WTC11 (cell line): ENCODE measurements at regions not wholly inside any gene's neighbourhood (a gene's known extent, or its start where the extent isn't known, plus 50 kb on each side); places are given as distances from the start of the nearest gene placed in this dataset.

Experiments
- ATAC-seq: fragments of 200-7000 bp; cut with Tn5 transposase; 2 replicates; pipeline ENCODE4 v1.10.0; 2021; ENCODE audit warnings: mild to moderate bottlenecking, moderate library complexity
- CTCF ChIA-PET: fragments of 300-600 bp; sonication (Branson Sonifier 250); formaldehyde crosslinking; loops from one replicate; lab custom pipeline; 2021; ENCODE audit warnings: antibody characterized with exemption; lab: Charles Lee
- POLR2A ChIA-PET: fragments of 350-600 bp; sonication (Branson Sonifier 250); formaldehyde crosslinking; loops from one replicate; lab custom pipeline; 2021; ENCODE audit warnings: antibody characterized with exemption; lab: Charles Lee
- DNase-seq: peaks from one replicate; pipeline ENCODE4 v3.0.0; 2021; ENCODE audit warnings: low spot score
- H3K27ac Mint-ChIP-seq: 2 replicates; pipeline ENCODE4 v1.8.0; 2021; ENCODE audit warnings: mixed read lengths
- H3K27me3 Mint-ChIP-seq: 2 replicates; pipeline ENCODE4 v1.8.0; 2021; ENCODE audit warnings: low read depth, mild to moderate bottlenecking, moderate library complexity, mixed read lengths
- H3K36me3 Mint-ChIP-seq: 2 replicates; pipeline ENCODE4 v1.8.0; 2021; ENCODE audit warnings: mixed read lengths
- H3K4me1 Mint-ChIP-seq: 2 replicates; pipeline ENCODE4 v1.8.0; 2022; ENCODE audit warnings: mixed read lengths
- H3K4me3 Mint-ChIP-seq: 2 replicates; pipeline ENCODE4 v1.8.0; 2021; ENCODE audit warnings: mild to moderate bottlenecking, moderate library complexity, mixed read lengths
- H3K9me3 Mint-ChIP-seq: 2 replicates; pipeline ENCODE4 v1.8.0; 2021; ENCODE audit warnings: mixed read lengths
- ATF1 ChIP-seq: sonication (generic); formaldehyde crosslinking; IDR thresholded peaks from 2 replicates; pipeline ENCODE4 v1.8.1; 2023; ENCODE audit warnings: mild to moderate bottlenecking, moderate library complexity, missing genetic modification reagents
- CREB1 ChIP-seq: sonication (generic); formaldehyde crosslinking; IDR thresholded peaks from 2 replicates; pipeline ENCODE4 v1.8.0; 2023; ENCODE audit warnings: mild to moderate bottlenecking, missing genetic modification reagents
- ETV6 ChIP-seq: sonication (generic); formaldehyde crosslinking; IDR thresholded peaks from 2 replicates; pipeline ENCODE4 v1.8.1; 2022; ENCODE audit warnings: mild to moderate bottlenecking, missing genetic modification reagents
- IRF2 ChIP-seq: sonication (generic); formaldehyde crosslinking; IDR thresholded peaks from 2 replicates; pipeline ENCODE4 v1.8.0; 2022; ENCODE audit warnings: low read depth, missing genetic modification reagents, borderline replicate concordance
- MXD4 ChIP-seq: fragments of 250-450 bp; sonication (Bioruptor Pico); IDR thresholded peaks from 2 replicates; pipeline ENCODE4 v1.8.0; 2021; ENCODE audit warnings: mild to moderate bottlenecking, moderate library complexity, borderline replicate concordance
- OVOL2 ChIP-seq: fragments of 250-450 bp; sonication (Bioruptor Pico); IDR thresholded peaks from 2 replicates; pipeline ENCODE4 v1.9.0; 2021; ENCODE audit warnings: mild to moderate bottlenecking, borderline replicate concordance
- SOX15 ChIP-seq: fragments of 250-450 bp; sonication (Bioruptor Pico); IDR thresholded peaks from 2 replicates; pipeline ENCODE4 v1.9.0; 2021; ENCODE audit warnings: mild to moderate bottlenecking
- ZNF121 ChIP-seq: sonication (generic); formaldehyde crosslinking; IDR thresholded peaks from 2 replicates; pipeline ENCODE4 v1.8.0; 2023; ENCODE audit warnings: missing genetic modification reagents
- ZNF671 ChIP-seq: fragments of 250-450 bp; sonication (Bioruptor Pico); IDR thresholded peaks from 2 replicates; pipeline ENCODE4 v1.8.0; 2021; ENCODE audit warnings: mild to moderate bottlenecking
- TF ChIP-seq, protein P1 (sequence below): sonication (generic); formaldehyde crosslinking; IDR thresholded peaks from 2 replicates; pipeline ENCODE4 v1.8.1; 2022; ENCODE audit warnings: low read depth, mild to moderate bottlenecking, moderate library complexity, missing genetic modification reagents, borderline replicate concordance
- TF ChIP-seq, protein P2 (sequence below): sonication (generic); formaldehyde crosslinking; IDR thresholded peaks from 2 replicates; pipeline ENCODE4 v1.8.0; 2022; ENCODE audit warnings: mild to moderate bottlenecking, missing genetic modification reagents
- TF ChIP-seq, protein P3 (sequence below): fragments of 250-450 bp; sonication (Bioruptor Pico); IDR thresholded peaks from 2 replicates; pipeline ENCODE4 v1.9.0; 2021; ENCODE audit warnings: mild to moderate bottlenecking
- TF ChIP-seq, protein P4 (sequence below): sonication (generic); formaldehyde crosslinking; IDR thresholded peaks from 2 replicates; pipeline ENCODE4 v1.8.1; 2023; ENCODE audit warnings: mild to moderate bottlenecking, missing genetic modification reagents, borderline replicate concordance
- TF ChIP-seq, protein P5 (sequence below): sonication (generic); formaldehyde crosslinking; IDR thresholded peaks from 2 replicates; pipeline ENCODE4 v1.8.0; 2022; ENCODE audit warnings: mild to moderate bottlenecking, missing genetic modification reagents
- TF ChIP-seq, protein P6 (sequence below): sonication (generic); formaldehyde crosslinking; IDR thresholded peaks from 2 replicates; pipeline ENCODE4 v1.8.1; 2023; ENCODE audit warnings: mild to moderate bottlenecking, missing genetic modification reagents, moderate library complexity
- TF ChIP-seq, protein P7 (sequence below): sonication (generic); formaldehyde crosslinking; IDR thresholded peaks from 2 replicates; pipeline ENCODE4 v1.8.0; 2023; ENCODE audit warnings: missing genetic modification reagents

DNA sequence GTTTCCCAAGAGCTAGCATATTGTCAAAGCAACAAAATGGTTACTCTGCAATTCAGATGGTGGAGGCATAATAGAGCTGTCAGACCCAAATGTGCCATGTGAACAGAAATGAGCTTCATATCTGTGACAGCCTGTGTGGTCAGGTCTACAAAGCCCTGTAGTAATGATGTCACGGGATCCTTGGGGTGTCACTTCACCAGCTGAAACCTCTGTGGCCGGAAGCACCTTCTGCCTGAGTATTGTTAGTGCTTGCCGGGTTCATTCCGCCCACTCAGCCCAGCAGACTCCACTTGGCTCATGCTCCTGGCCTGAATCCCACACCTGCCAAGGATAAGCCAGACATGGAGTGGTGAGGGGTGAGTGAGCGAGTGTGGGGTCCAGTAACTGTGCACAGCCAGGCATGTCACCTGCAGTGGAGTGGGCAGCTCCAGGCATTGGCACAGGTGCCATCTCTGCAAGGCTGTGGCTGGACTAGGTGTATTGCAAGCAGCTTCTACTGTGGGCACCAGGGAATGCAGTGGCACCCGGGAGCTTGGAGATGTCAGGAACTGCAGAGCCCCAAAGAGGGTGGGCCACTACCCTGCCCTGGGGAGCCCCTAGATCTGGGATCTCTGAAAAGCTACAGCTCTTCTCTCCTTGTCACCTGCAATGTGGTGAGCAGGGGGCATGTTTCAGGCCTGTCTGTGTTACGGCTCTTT lies 341.9 kb upstream of the CHRM2 start (continued):
- TF ChIP-seq, protein P1, sequence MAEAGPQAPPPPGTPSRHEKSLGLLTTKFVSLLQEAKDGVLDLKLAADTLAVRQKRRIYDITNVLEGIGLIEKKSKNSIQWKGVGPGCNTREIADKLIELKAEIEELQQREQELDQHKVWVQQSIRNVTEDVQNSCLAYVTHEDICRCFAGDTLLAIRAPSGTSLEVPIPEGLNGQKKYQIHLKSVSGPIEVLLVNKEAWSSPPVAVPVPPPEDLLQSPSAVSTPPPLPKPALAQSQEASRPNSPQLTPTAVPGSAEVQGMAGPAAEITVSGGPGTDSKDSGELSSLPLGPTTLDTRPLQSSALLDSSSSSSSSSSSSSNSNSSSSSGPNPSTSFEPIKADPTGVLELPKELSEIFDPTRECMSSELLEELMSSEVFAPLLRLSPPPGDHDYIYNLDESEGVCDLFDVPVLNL = no peak

DNA sequence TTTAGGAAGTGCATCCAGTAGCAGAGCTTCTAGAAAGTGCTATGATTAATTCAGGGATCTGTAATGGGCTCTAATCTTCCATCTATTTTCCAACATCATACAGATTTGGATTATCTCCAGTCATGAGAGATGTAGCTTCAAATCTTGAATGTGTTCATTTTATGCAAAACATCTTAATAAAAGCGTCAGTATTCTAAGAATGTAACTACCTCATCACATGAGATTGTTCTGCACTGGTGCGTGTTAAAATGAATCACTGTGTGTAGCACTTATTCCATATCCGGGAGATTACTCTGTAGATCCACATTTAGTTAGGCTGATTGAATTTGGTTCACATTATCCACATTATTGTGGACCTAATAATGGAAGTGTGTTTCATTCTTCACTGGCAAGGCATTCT lies 344.9 kb upstream of the CHRM2 start:
- Mint-ChIP-seq H3K9me3 (no peaks in the 10 kb centered on the region), H3K4me1 (no peaks in the 10 kb centered on the region), H3K27ac (no peak overlapping the region), H3K27me3 (no peaks in the 10 kb centered on the region), H3K4me3 (no peak overlapping the region), H3K36me3 (no peaks in the 10 kb centered on the region)
- ATAC-seq = no peak
- POLR2A ChIA-PET = no interaction called here
- TF ChIP-seq, protein P2, sequence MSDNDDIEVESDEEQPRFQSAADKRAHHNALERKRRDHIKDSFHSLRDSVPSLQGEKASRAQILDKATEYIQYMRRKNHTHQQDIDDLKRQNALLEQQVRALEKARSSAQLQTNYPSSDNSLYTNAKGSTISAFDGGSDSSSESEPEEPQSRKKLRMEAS (CRISPR knock-in tag) = no peak
- TF ChIP-seq, protein P3, sequence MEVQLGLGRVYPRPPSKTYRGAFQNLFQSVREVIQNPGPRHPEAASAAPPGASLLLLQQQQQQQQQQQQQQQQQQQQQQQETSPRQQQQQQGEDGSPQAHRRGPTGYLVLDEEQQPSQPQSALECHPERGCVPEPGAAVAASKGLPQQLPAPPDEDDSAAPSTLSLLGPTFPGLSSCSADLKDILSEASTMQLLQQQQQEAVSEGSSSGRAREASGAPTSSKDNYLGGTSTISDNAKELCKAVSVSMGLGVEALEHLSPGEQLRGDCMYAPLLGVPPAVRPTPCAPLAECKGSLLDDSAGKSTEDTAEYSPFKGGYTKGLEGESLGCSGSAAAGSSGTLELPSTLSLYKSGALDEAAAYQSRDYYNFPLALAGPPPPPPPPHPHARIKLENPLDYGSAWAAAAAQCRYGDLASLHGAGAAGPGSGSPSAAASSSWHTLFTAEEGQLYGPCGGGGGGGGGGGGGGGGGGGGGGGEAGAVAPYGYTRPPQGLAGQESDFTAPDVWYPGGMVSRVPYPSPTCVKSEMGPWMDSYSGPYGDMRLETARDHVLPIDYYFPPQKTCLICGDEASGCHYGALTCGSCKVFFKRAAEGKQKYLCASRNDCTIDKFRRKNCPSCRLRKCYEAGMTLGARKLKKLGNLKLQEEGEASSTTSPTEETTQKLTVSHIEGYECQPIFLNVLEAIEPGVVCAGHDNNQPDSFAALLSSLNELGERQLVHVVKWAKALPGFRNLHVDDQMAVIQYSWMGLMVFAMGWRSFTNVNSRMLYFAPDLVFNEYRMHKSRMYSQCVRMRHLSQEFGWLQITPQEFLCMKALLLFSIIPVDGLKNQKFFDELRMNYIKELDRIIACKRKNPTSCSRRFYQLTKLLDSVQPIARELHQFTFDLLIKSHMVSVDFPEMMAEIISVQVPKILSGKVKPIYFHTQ (CRISPR knock-in tag) = no peak
- TF ChIP-seq, protein P4, sequence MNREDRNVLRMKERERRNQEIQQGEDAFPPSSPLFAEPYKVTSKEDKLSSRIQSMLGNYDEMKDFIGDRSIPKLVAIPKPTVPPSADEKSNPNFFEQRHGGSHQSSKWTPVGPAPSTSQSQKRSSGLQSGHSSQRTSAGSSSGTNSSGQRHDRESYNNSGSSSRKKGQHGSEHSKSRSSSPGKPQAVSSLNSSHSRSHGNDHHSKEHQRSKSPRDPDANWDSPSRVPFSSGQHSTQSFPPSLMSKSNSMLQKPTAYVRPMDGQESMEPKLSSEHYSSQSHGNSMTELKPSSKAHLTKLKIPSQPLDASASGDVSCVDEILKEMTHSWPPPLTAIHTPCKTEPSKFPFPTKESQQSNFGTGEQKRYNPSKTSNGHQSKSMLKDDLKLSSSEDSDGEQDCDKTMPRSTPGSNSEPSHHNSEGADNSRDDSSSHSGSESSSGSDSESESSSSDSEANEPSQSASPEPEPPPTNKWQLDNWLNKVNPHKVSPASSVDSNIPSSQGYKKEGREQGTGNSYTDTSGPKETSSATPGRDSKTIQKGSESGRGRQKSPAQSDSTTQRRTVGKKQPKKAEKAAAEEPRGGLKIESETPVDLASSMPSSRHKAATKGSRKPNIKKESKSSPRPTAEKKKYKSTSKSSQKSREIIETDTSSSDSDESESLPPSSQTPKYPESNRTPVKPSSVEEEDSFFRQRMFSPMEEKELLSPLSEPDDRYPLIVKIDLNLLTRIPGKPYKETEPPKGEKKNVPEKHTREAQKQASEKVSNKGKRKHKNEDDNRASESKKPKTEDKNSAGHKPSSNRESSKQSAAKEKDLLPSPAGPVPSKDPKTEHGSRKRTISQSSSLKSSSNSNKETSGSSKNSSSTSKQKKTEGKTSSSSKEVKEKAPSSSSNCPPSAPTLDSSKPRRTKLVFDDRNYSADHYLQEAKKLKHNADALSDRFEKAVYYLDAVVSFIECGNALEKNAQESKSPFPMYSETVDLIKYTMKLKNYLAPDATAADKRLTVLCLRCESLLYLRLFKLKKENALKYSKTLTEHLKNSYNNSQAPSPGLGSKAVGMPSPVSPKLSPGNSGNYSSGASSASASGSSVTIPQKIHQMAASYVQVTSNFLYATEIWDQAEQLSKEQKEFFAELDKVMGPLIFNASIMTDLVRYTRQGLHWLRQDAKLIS = no peak
- TF ChIP-seq CREB1 = no peak
- TF ChIP-seq, protein P5, sequence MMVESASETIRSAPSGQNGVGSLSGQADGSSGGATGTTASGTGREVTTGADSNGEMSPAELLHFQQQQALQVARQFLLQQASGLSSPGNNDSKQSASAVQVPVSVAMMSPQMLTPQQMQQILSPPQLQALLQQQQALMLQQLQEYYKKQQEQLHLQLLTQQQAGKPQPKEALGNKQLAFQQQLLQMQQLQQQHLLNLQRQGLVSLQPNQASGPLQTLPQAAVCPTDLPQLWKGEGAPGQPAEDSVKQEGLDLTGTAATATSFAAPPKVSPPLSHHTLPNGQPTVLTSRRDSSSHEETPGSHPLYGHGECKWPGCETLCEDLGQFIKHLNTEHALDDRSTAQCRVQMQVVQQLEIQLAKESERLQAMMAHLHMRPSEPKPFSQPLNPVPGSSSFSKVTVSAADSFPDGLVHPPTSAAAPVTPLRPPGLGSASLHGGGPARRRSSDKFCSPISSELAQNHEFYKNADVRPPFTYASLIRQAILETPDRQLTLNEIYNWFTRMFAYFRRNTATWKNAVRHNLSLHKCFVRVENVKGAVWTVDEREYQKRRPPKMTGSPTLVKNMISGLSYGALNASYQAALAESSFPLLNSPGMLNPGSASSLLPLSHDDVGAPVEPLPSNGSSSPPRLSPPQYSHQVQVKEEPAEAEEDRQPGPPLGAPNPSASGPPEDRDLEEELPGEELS (CRISPR knock-in tag) = no peak
- no peak for TF ChIP-seq SOX15 (CRISPR knock-in tag)
- no peak for TF ChIP-seq IRF2 (CRISPR knock-in tag)
- TF ChIP-seq MXD4 (CRISPR knock-in tag) = no peak
- TF ChIP-seq, protein P6, sequence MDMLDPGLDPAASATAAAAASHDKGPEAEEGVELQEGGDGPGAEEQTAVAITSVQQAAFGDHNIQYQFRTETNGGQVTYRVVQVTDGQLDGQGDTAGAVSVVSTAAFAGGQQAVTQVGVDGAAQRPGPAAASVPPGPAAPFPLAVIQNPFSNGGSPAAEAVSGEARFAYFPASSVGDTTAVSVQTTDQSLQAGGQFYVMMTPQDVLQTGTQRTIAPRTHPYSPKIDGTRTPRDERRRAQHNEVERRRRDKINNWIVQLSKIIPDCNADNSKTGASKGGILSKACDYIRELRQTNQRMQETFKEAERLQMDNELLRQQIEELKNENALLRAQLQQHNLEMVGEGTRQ (CRISPR knock-in tag) = no peak
- TF ChIP-seq OVOL2 (CRISPR knock-in tag) = no peak
- TF ChIP-seq, protein P7, sequence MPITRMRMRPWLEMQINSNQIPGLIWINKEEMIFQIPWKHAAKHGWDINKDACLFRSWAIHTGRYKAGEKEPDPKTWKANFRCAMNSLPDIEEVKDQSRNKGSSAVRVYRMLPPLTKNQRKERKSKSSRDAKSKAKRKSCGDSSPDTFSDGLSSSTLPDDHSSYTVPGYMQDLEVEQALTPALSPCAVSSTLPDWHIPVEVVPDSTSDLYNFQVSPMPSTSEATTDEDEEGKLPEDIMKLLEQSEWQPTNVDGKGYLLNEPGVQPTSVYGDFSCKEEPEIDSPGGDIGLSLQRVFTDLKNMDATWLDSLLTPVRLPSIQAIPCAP (CRISPR knock-in tag) = no peak
- no peak for TF ChIP-seq ZNF671 (CRISPR knock-in tag)
- no peak for TF ChIP-seq ETV6
- TF ChIP-seq ATF1 = no peak
- TF ChIP-seq ZNF121 (CRISPR knock-in tag) = no peak
- DNase-seq = no peak
- CTCF ChIA-PET = no interaction called here
